ENCODE measurements at regions not wholly inside any gene's neighbourhood (a gene's known extent, or its start where the extent isn't known, plus 50 kb on each side); places are given as distances from the start of the nearest gene placed in this dataset.

GRCh38 chr2:37764739-37765138 is 93.3 kb upstream of the CDC42EP3 start:
- Mint-ChIP-seq H3K4me3 (ENCODE audit: unreplicated experiment) (no peak overlapping the region), H3K4me1 (ENCODE audit: unreplicated experiment) (peaks cover 3% of the 10 kb centered on the region), H3K27ac (ENCODE audit: unreplicated experiment) (no peak overlapping the region), H3K9me3 (ENCODE audit: unreplicated experiment) (no peaks in the 10 kb centered on the region), H3K36me3 (ENCODE audit: low read depth, unreplicated experiment) (no peaks in the 10 kb centered on the region), H3K27me3 (ENCODE audit: unreplicated experiment) (no peaks in the 10 kb centered on the region)
- TF ChIP-seq, protein P1, sequence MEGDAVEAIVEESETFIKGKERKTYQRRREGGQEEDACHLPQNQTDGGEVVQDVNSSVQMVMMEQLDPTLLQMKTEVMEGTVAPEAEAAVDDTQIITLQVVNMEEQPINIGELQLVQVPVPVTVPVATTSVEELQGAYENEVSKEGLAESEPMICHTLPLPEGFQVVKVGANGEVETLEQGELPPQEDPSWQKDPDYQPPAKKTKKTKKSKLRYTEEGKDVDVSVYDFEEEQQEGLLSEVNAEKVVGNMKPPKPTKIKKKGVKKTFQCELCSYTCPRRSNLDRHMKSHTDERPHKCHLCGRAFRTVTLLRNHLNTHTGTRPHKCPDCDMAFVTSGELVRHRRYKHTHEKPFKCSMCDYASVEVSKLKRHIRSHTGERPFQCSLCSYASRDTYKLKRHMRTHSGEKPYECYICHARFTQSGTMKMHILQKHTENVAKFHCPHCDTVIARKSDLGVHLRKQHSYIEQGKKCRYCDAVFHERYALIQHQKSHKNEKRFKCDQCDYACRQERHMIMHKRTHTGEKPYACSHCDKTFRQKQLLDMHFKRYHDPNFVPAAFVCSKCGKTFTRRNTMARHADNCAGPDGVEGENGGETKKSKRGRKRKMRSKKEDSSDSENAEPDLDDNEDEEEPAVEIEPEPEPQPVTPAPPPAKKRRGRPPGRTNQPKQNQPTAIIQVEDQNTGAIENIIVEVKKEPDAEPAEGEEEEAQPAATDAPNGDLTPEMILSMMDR (IDR thresholded peaks at IDR 0.05; ENCODE audit: unreplicated experiment): no peak
- DNase-seq (ENCODE audit: low spot score): no peak

GRCh38 chr2:37766106-37766505 is 94.7 kb upstream of the CDC42EP3 start:
- TF ChIP-seq, protein P1 (IDR thresholded peaks at IDR 0.05; ENCODE audit: unreplicated experiment): no peak
- Mint-ChIP-seq H3K4me1 (ENCODE audit: unreplicated experiment) (peaks cover 3% of the 10 kb centered on the region), H3K4me3 (ENCODE audit: unreplicated experiment) (no peak overlapping the region), H3K27ac (ENCODE audit: unreplicated experiment) (no peak overlapping the region), H3K36me3 (ENCODE audit: low read depth, unreplicated experiment) (no peaks in the 10 kb centered on the region), H3K27me3 (ENCODE audit: unreplicated experiment) (peaks cover 2% of the 10 kb centered on the region), H3K9me3 (ENCODE audit: unreplicated experiment) (peaks cover 2% of the 10 kb centered on the region)
- no peak for DNase-seq (ENCODE audit: low spot score)

- no peak for DNase-seq (ENCODE audit: low spot score)
- Mint-ChIP-seq H3K4me3 (ENCODE audit: unreplicated experiment) (no peak overlapping the region), H3K36me3 (ENCODE audit: low read depth, unreplicated experiment) (no peaks in the 10 kb centered on the region), H3K27me3 (ENCODE audit: unreplicated experiment) (peaks cover 2% of the 10 kb centered on the region), H3K9me3 (ENCODE audit: unreplicated experiment) (peaks cover 4% of the 10 kb centered on the region), H3K27ac (ENCODE audit: unreplicated experiment) (no peak overlapping the region), H3K4me1 (ENCODE audit: unreplicated experiment) (peaks cover 3% of the 10 kb centered on the region)
- TF ChIP-seq, protein P1 (IDR thresholded peaks at IDR 0.05; ENCODE audit: unreplicated experiment): no peak
Measured at GRCh38 chr2:37767046-37767445, 95.6 kb upstream of the CDC42EP3 start.

DNA sequence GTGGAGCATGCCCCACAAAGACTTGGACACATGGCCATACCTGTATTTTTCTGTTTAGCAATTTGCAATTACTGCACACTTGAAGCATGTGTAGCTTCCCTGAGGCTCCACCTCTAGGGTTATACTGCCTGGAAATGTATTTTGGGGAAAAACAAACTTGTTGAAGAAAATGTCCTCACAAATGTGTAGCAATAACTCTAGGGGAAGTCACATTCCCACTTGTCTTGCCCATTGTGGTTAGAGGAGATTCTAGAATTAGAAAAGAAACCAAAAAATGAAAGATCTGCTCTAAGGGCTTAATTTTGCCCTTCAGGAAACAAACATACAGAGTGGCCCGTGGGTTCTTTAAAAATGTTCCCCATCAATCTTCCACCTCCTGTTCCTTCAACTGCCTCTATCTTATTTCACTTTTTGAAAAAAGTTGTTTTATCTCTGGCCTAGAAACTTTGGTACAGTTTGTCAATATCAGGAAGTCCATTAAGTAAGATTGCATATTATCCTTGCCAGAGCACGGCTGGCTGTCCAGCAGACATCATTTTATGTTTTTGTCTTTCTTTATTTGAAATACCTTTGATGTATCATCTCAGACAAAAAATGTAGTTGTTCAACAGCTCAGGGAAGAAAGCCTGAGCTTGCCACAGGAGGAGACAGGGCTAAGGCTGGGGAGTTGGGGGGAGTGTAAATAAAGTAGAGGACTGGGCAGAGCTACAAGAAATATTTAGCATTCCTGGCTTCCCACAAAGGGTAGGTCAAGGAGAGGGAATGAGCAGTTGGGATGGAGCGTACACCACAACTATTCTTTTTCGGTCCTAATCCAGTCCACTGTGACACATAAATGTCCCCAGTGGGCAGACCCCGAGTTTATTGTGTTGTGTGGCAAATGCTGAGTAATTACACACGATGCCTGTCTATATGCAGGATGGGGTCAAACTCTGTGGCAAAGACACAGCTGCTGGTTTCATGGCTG is 96.8 kb upstream of the CDC42EP3 start:
- peaks cover 4% of the 10 kb centered on the region for H3K27me3 Mint-ChIP-seq (ENCODE audit: unreplicated experiment)

More for the DNA sequence above, 96.8 kb upstream of the CDC42EP3 start:
- TF ChIP-seq, protein P1 (IDR thresholded peaks at IDR 0.05; ENCODE audit: unreplicated experiment): no peak
- H3K36me3 Mint-ChIP-seq (ENCODE audit: low read depth, unreplicated experiment): no peaks in the 10 kb centered on the region
- H3K27ac Mint-ChIP-seq (ENCODE audit: unreplicated experiment): no peak overlapping the region
- no peak overlapping the region for H3K4me3 Mint-ChIP-seq (ENCODE audit: unreplicated experiment)
- DNase-seq (ENCODE audit: low spot score): no peak
- peaks cover 4% of the 10 kb centered on the region for H3K9me3 Mint-ChIP-seq (ENCODE audit: unreplicated experiment)
- H3K4me1 Mint-ChIP-seq (ENCODE audit: unreplicated experiment): peaks cover 3% of the 10 kb centered on the region
